Vagina (tissue), 2 donors: ENCODE measurements at regions not wholly inside any gene's neighbourhood (a gene's known extent, or its start where the extent isn't known, plus 50 kb on each side); places are given as distances from the start of the nearest gene placed in this dataset.

ENCODE experiments used
- DNase-seq, 2 donors: peaks; one replicate each; pipeline ENCODE4 v3.0.0-alpha.2; 2017; ENCODE audit errors: extremely low spot score in 2 of 2
- H3K27ac ChIP-seq: fragments of 200-600 bp; sonication (generic); one replicate; pipeline ENCODE4 v1.5.1; 2019
- H3K27me3 ChIP-seq: fragments of 200-600 bp; sonication (generic); one replicate; pipeline ENCODE4 v1.5.1; 2019
- H3K36me3 ChIP-seq, 2 donors: fragments of 200-600 bp; sonication (generic); one replicate each; pipeline ENCODE4 v1.5.1; 2017 to 2019
- H3K4me1 ChIP-seq: fragments of 200-600 bp; sonication (generic); one replicate; pipeline ENCODE4 v1.5.1; 2019
- H3K4me3 ChIP-seq, 2 donors: fragments of 200-600 bp; sonication (generic); 1 replicate in 1 of 2; 2 replicates in 1 of 2; pipeline ENCODE4 v1.5.1; 2016 to 2019
- H3K9me3 ChIP-seq: fragments of 200-600 bp; sonication (generic); one replicate; pipeline ENCODE4 v1.5.1; 2019
- CTCF ChIP-seq, 3 experiments: fragments of 450-650 bp in 2 of 3; fragments of 200-600 bp in 1 of 3; sonication (generic) in 1 of 3; IDR thresholded peaks; one replicate each; pipeline ENCODE4 v1.5.1; 2017 to 2019; ENCODE audit warnings: antibody characterized with exemption in 3 of 3, mild to moderate bottlenecking in 2 of 3, moderate library complexity in 2 of 3
- POLR2A ChIP-seq, 2 donors: fragments of 450-650 bp; IDR thresholded peaks; one replicate each; pipeline ENCODE4 v1.6.1; 2017; ENCODE audit warnings: antibody characterized with exemption in 2 of 2, mild to moderate bottlenecking in 2 of 2, moderate library complexity in 2 of 2
- POLR2AphosphoS5 ChIP-seq, 2 donors: sonication (generic); formaldehyde crosslinking; IDR thresholded peaks; one replicate each; pipeline ENCODE4 v1.9.0; 2017; ENCODE audit warnings: antibody characterized with exemption in 2 of 2, mild to moderate bottlenecking in 2 of 2, low read depth in 1 of 2; ENCODE audit not compliant: insufficient read depth in 1 of 2
- intact Hi-C: fragments of 100-400 bp; cut with DNase I; formaldehyde crosslinking; loops from one replicate; pipeline ENCODE4 v1.15.1; 2023

GRCh38 chr10:111479966-111480365, 403.1 kb downstream of the ADRA2A start:
- H3K36me3 ChIP-seq = no peaks in the 10 kb centered on the region
- no peak overlapping the region for H3K4me3 ChIP-seq
- DNase-seq = no peak
- H3K27ac ChIP-seq = no peak overlapping the region
- intact Hi-C loops = no loop called here
- H3K27me3 ChIP-seq = no peaks in the 10 kb centered on the region
- H3K9me3 ChIP-seq = no peaks in the 10 kb centered on the region
- TF ChIP-seq CTCF (IDR thresholded peaks at IDR 0.05) = no peak
- no peak for TF ChIP-seq POLR2A (IDR thresholded peaks at IDR 0.05)
- TF ChIP-seq POLR2AphosphoS5 (IDR thresholded peaks at IDR 0.05; ENCODE audit: insufficient read depth in 1 of 2, low read depth in 1 of 2) = no peak
- no peaks in the 10 kb centered on the region for H3K4me1 ChIP-seq

- Histone ChIP-seq H3K27ac (no peak overlapping the region), H3K4me3 (no peak overlapping the region), H3K27me3 (no peaks in the 10 kb centered on the region), H3K4me1 (no peaks in the 10 kb centered on the region), H3K9me3 (no peaks in the 10 kb centered on the region), H3K36me3 (no peaks in the 10 kb centered on the region)
- no peak for DNase-seq
- intact Hi-C loops = no loop called here
- TF ChIP-seq POLR2A (IDR thresholded peaks at IDR 0.05) = no peak
- TF ChIP-seq CTCF (IDR thresholded peaks at IDR 0.05) = no peak
- no peak for TF ChIP-seq POLR2AphosphoS5 (IDR thresholded peaks at IDR 0.05; ENCODE audit: insufficient read depth in 1 of 2, low read depth in 1 of 2)
These were observed 404.5 kb downstream of the ADRA2A start for GRCh38 chr10:111481261-111481826.

GRCh38 chr10:111481866-111482265, 405.0 kb downstream of the ADRA2A start:
- Histone ChIP-seq H3K4me1 (no peaks in the 10 kb centered on the region), H3K27ac (no peak overlapping the region), H3K36me3 (no peaks in the 10 kb centered on the region), H3K9me3 (no peaks in the 10 kb centered on the region), H3K4me3 (no peak overlapping the region), H3K27me3 (no peaks in the 10 kb centered on the region)
- intact Hi-C loops = no loop called here
- TF ChIP-seq CTCF (IDR thresholded peaks at IDR 0.05) (no peak), POLR2A (IDR thresholded peaks at IDR 0.05) (no peak), POLR2AphosphoS5 (IDR thresholded peaks at IDR 0.05; ENCODE audit: insufficient read depth in 1 of 2, low read depth in 1 of 2) (no peak)
- no peak for DNase-seq

- DNase-seq = no peak
- Histone ChIP-seq H3K4me3 (no peak overlapping the region), H3K36me3 (no peaks in the 10 kb centered on the region), H3K9me3 (no peaks in the 10 kb centered on the region), H3K4me1 (no peaks in the 10 kb centered on the region), H3K27ac (no peak overlapping the region), H3K27me3 (no peaks in the 10 kb centered on the region)
- intact Hi-C loops = no loop called here
- TF ChIP-seq POLR2AphosphoS5 (IDR thresholded peaks at IDR 0.05; ENCODE audit: insufficient read depth in 1 of 2, low read depth in 1 of 2) = no peak
- no peak for TF ChIP-seq CTCF (IDR thresholded peaks at IDR 0.05)
- no peak for TF ChIP-seq POLR2A (IDR thresholded peaks at IDR 0.05)
These were observed 405.9 kb downstream of the ADRA2A start for GRCh38 chr10:111482621-111483216.

GRCh38 chr10:111485767-111486166, 408.9 kb downstream of the ADRA2A start:
- no peak for DNase-seq
- intact Hi-C loops = no loop called here
- Histone ChIP-seq H3K4me1 (no peaks in the 10 kb centered on the region), H3K27ac (no peak overlapping the region), H3K36me3 (no peaks in the 10 kb centered on the region), H3K27me3 (no peaks in the 10 kb centered on the region), H3K9me3 (peaks cover 8% of the 10 kb centered on the region), H3K4me3 (no peak overlapping the region)
- no peak for TF ChIP-seq CTCF (IDR thresholded peaks at IDR 0.05)
- TF ChIP-seq POLR2A (IDR thresholded peaks at IDR 0.05) = no peak
- TF ChIP-seq POLR2AphosphoS5 (IDR thresholded peaks at IDR 0.05; ENCODE audit: insufficient read depth in 1 of 2, low read depth in 1 of 2) = no peak
